Dedifferentiated amniotic fluid mesenchymal stem cell (primary cell): ENCODE measurements at regions not wholly inside any gene's neighbourhood (a gene's known extent, or its start where the extent isn't known, plus 50 kb on each side); places are given as distances from the start of the nearest gene placed in this dataset.
"Not testable (repeated sequence)": the region's sequence is repeated elsewhere in the genome, so short reads cannot be mapped to it uniquely, and the experiment has no call there.

Experiments used
- DNase-seq: peaks from one replicate; pipeline ENCODE4 v3.0.0-alpha.2; 2016; ENCODE audit errors: extremely low spot score

GRCh38 chr1:172837816-172838679 lies 179.1 kb downstream of the FASLG start:
- DNase-seq, result no peak

GRCh38 chr1:172838680-172839313 lies 179.9 kb downstream of the FASLG start:
- no peak for DNase-seq

GRCh38 chr1:172839639-172840038 lies 180.7 kb downstream of the FASLG start:
- not testable (repeated sequence) for DNase-seq

- DNase-seq, result no peak
These were observed 184.5 kb downstream of the FASLG start for GRCh38 chr1:172843444-172843843.

- no peak for DNase-seq
These were observed 186.5 kb downstream of the FASLG start for GRCh38 chr1:172845371-172845770.

- no peak for DNase-seq
These were observed 187.0 kb downstream of the FASLG start for GRCh38 chr1:172845865-172846264.

- not testable (repeated sequence) for DNase-seq
These were observed 188.9 kb downstream of the FASLG start for GRCh38 chr1:172847814-172848213.

GRCh38 chr1:172849653-172850052 lies 190.8 kb downstream of the FASLG start:
- no peak for DNase-seq

GRCh38 chr1:172851077-172851476 lies 192.2 kb downstream of the FASLG start:
- DNase-seq, result no peak

- no peak for DNase-seq
These were observed 193.0 kb downstream of the FASLG start for GRCh38 chr1:172851856-172852255.

- DNase-seq, result not testable (repeated sequence)
These were observed 194.8 kb downstream of the TNFSF18 start for GRCh38 chr1:172855983-172856382.

- DNase-seq, result no peak
These were observed 187.7 kb downstream of the TNFSF18 start for GRCh38 chr1:172863031-172863430.

GRCh38 chr1:172867216-172867818 lies 183.4 kb downstream of the TNFSF18 start:
- DNase-seq, result no peak

- no peak for DNase-seq
These were observed 179.7 kb downstream of the TNFSF18 start for GRCh38 chr1:172870901-172871606.

GRCh38 chr1:172874950-172875349 lies 175.8 kb downstream of the TNFSF18 start:
- no peak for DNase-seq

- no peak for DNase-seq
These were observed 174.8 kb downstream of the TNFSF18 start for GRCh38 chr1:172875892-172876291.

- DNase-seq, result no peak
These were observed 168.4 kb downstream of the TNFSF18 start for GRCh38 chr1:172882385-172882784.

GRCh38 chr1:172882791-172883386 lies 167.9 kb downstream of the TNFSF18 start:
- DNase-seq, result no peak

- DNase-seq, result no peak
These were observed 167.4 kb downstream of the TNFSF18 start for GRCh38 chr1:172883387-172883791.

GRCh38 chr1:172883844-172884243 lies 166.9 kb downstream of the TNFSF18 start:
- no peak for DNase-seq

- DNase-seq, result peak; percentile 36
These were observed 165.3 kb downstream of the TNFSF18 start for GRCh38 chr1:172885411-172885810.

- no peak for DNase-seq
These were observed 164.8 kb downstream of the TNFSF18 start for GRCh38 chr1:172885971-172886370.
